Fibroblast of skin of right biceps (primary cell): ENCODE measurements at regions not wholly inside any gene's neighbourhood (a gene's known extent, or its start where the extent isn't known, plus 50 kb on each side); places are given as distances from the start of the nearest gene placed in this dataset.

Experiments
- DNase-seq: peaks from one replicate; pipeline ENCODE4 v3.0.0-alpha.2; 2013

DNA sequence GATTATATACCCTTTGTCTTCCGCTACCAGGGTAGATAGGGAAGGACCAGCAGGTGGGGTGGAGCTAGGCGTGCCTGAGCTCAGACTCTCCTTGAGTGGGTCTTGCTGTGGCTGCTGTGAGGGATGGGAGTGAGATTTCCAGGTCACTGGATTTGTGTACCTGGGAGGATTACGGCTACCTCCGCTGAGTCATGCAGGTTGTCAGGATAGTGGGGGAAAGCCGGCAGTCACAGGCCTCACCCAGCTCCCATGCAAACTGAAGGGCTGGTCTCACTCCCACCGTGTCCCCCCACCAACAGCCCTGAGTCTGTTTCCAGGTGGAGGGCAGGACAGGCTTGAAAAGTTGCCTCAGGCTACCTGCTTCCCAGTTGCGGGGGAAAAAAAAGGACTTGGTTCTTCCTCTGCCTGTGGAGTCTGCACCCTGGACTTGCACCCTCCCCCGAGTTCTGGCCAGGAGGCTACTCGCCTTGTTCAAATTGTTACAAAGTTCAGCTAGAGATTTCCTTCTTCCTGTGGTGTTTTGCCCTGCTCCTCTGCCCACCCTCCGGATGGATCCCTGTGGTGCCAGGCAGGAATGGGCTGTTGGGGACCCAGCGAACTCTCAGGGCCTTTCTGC is 268.3 kb downstream of the VAPA start:
- no peak for DNase-seq

- DNase-seq = no peak
These were observed 269.7 kb upstream of the APCDD1 start for GRCh38 chr18:10184776-10185175.

DNA sequence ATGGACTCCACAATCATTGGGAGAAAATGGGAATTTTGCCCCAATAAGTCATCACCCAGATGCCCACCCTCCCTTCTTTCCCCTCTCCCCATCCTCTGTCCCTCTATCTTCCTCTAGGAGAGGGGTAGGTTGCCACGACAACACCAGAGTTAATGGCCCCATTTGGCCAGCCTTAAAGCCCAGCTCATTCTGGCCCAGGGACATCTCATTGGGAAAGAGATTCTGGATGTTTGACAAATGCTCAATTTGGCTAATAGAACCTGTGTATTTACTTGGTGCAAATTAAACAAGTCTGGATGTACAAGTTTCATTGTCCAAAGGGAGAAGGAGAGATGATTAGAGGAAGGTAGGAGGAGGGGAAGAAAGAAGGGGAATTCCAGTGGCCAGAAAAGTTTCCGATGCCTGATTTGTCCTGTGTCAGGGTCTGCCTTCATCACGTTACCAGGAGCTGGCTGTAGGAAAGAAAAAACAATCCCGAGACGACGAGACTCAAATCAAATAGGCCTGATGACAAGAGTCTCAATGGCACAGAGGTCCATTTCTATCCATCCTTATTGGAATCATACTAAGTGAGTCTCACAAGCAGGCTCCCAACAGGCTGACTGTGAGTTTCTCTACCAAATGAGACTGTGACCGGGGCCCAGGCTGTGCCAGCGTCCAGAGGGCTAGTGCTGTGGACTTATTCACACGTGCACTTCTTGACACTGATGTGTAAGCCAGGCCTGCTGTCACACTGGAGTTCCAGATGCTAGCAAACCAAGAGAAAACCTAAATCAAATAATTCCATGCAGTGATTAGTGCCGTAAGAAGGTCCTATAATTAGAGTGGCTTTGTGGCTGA is 265.2 kb upstream of the APCDD1 start:
- no peak for DNase-seq

GRCh38 chr18:10190564-10190963 is 263.9 kb upstream of the APCDD1 start:
- peak; percentile 96 for DNase-seq

DNA sequence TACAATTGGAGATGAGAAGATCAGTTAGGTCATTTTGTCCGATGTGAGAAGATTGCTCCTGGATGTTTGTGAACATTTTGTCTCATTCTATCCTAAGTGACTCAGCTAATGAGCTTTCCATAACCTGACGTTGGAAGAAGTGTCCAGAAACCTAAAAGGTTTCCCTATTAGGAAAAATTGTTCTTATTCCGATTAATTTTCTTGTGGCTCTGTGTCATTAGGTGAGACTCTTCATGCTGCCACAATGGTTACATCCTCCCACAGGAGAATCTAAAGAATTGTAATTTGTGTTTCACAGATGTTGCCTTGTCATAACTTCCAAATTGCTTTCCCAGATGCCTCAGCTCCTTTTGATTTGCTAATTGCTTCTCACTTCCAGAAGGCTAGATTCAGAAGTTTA is 261.0 kb upstream of the APCDD1 start:
- DNase-seq = no peak

DNA sequence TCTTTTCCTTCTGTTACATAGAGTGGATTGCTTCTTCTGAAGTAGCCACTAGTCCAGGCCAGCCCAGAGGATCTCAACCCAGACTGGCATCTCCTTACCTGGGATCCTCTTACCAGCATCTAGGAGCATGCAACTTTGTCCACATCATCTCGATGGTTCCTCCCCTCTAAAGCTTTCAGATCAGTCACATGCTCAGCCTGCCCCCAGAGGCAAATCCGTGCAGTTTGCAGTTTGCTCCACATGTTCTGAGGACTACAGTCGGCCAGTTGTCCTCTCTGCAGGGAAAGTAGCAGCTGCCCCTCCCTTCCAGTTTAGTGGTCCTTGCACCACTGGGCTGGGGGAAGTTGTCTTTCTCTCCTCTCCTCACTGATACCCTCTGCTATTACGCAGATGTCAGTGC is 259.8 kb upstream of the APCDD1 start:
- no peak for DNase-seq

DNA sequence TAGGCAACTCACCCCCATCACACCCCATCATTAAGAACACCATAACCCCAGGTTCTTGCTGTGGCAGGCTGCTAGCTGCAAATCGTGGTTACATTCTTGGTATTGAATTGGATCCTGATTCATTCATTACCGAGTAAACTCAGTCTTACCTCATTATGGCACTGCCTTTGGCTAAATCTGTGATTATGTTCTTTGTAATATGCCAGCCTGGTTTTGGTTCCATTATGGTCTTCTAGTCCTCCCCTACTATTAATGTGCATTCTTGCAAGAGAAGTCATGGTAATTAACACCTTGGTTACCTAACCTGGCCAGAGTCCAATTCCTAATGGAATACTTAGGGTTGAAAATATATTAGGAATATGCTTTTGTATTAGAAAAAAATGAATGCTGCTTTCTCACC is 258.9 kb upstream of the APCDD1 start:
- DNase-seq = no peak

DNA sequence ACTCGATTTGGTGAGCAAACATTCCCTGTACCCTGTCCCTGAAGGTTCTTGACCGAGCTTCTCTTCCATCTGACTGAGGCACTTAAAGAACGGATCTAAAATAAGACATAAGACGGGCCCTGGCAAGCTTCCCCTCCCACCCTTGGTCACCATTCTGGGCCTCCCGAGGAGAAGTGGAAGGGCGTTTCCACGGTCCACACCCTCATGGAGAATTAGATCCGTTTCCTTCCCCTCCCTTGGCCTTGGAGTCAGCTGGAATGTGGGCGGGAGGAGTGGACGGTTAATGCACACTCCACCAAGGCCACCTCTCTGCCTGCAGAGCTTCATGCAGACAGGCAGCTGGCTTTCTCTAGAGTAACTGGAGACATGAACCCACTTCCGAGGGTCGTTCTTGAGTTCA is 257.3 kb upstream of the APCDD1 start:
- no peak for DNase-seq

DNA sequence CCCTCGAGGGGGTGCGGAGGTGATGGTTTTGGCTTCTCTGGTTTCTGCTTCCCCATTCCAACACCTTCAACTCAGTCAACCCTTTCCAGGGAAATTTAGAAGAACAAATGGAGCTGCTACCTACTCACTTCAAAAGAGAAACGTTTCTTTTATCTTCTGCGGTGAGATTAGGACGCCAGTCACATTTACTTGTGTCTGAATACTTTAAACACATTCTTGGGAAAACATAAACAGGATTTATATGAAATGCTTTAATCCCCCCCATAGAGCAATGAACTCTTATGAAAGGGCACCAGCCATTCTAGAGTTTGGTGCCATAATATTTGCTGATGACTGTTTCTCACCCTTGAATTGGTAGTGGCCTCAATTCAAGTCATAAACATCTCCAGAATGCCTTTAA is 253.2 kb upstream of the APCDD1 start:
- no peak for DNase-seq

DNA sequence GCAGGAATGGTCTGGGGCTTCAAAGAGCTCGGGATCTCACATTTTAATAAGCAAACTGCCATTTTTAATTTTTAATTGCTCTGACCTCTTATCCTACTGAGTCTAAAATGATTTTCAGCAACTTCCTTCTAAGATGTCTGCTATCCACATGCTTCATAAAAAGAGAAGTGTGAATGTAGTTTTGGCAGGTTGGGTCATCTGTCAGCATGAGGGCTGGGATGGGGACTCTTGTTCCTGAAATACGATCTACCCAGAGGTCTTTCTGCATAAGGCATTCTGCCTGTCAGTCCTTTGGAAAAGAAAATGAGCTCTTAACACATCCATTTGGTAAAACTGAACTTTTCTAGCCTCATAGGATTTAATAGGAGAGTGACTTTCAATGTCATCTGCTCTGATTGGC is 252.8 kb upstream of the APCDD1 start:
- DNase-seq = no peak

GRCh38 chr18:10202845-10203321 is 251.6 kb upstream of the APCDD1 start:
- DNase-seq = no peak

DNA sequence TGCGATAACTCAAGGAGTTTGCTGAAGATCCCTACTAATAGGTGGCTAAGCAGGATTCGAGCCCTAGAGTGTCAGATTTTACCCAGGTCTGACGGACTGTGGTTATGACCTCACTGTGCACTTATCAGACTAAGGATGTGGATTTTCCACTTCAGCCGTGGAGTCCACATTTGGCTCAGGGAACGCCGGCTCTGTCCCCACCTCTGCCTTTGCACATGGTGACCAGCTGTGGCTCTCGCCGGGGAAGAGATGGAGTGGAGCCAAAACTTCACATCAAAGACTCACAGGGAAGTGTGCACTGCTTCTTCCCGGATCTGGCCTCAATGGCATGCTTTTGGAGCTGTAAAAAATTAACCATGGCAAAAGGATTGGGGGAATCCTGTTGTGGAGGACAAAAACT is 249.3 kb upstream of the APCDD1 start:
- peak; percentile 31 for DNase-seq

DNA sequence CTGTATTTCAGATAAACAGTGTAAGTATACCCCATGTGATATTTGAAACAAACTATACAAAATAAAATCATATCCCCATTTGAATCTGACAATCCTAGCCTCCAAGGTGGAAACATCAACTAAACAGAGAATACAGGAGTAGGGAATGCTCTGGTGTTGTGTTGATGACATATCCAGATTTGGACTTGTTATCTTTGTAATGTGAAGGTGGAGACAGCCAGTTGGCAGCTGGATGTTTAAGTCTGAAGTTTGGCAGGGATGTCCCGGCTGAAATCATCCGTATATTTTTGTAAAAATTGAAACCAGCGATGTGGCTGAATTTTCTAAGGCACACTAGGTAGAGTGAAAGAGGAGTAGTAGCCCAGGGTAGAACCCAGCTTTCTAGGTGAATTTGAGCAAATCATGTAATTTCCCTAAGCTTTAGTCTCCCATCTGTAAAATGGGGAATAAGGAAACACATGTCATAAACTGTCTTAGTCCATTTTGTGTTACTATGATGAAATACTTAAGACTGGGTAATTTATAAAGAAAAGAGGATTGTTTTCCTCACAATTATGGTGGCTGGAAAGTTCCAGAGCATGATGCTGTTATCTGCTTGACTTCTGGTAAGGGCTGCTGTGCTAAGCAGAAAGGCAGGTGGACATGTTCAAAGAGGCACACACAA is 246.6 kb upstream of the APCDD1 start:
- no peak for DNase-seq

DNA sequence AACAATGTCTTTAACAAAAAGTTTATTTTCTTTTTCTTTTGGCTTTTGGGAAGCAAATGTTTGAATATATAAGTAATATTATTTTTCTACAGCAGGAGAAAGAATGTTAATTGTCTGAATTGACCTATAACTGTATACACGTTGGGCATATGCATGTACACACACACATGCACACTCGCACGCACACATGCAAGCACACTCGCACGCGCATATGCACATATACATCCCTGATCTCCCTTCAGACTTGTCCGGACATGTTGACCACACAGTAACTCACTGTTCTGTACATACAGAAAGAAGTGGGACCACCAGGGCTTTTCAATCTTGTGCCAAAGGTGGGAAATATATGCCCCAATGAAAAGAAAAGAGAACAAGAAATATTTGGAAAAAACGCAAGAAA is 245.1 kb upstream of the APCDD1 start:
- no peak for DNase-seq

GRCh38 chr18:10210057-10210633 is 244.3 kb upstream of the APCDD1 start:
- DNase-seq = no peak

- DNase-seq = peak; percentile 38
These were observed 240.9 kb upstream of the APCDD1 start for GRCh38 chr18:10213526-10213925.

- no peak for DNase-seq
These were observed 239.0 kb upstream of the APCDD1 start for GRCh38 chr18:10215446-10215845.

DNA sequence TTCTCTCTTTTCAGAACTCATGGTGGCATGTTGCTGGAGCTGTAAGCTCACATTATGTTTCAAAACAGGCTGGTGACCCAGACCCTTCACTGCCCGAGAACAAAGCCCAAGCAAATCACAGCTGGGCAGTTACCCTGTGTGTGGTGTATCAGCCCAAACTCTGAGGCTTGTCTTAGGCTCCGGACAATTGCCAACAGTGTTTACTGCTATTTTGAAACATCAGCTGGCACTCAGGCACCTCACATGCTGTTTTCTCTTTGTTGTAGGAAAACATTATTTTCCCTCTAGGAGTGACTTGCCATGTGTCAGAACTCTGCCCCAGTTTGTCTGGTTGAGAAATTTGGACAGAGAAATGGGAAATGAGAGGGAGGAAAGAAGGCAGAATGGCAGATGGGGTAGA is 237.6 kb upstream of the APCDD1 start:
- DNase-seq = no peak

- no peak for DNase-seq
These were observed 237.2 kb upstream of the APCDD1 start for GRCh38 chr18:10217211-10217610.

DNA sequence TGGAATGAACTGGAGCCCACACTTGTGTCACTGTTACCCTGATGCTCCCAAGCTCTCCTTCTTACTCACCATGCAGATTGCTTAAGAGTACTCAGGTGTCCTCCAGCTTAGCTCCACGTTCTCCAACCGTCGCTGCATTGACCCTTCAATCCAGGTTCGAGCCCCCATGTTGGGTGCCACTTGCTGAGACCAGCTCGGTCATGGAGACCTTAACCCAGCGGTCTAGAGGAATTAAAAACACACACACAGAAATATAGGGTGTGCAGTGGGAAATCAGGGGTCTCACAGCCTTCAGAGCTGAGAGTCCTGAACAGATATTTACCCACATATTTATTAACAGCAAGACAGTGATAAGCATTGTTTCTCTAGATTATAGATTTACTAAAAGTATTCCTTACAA is 229.1 kb upstream of the APCDD1 start:
- DNase-seq = no peak

DNA sequence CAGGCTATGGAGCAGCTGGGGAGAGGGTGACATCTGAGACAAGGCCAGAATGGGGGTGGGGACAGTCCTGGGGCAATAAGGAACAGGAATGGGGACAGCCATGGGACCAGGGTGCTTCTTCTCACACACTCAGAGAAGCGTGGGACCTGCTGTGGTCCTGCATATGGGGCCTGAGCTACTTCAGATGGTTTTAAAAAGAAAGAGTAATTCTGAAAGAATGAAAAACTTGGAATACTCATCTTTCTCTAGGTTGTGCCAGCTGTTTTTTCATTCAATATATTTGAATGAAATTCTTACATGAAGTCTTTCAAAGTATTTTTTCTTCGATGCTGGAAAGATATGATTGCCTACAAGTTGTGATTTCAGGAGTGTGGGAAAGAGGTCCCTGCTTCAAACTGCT is 227.5 kb upstream of the APCDD1 start:
- no peak for DNase-seq

GRCh38 chr18:10228326-10228725 is 226.1 kb upstream of the APCDD1 start:
- DNase-seq = no peak

- DNase-seq = no peak
These were observed 225.0 kb upstream of the APCDD1 start for GRCh38 chr18:10229458-10229857.

DNA sequence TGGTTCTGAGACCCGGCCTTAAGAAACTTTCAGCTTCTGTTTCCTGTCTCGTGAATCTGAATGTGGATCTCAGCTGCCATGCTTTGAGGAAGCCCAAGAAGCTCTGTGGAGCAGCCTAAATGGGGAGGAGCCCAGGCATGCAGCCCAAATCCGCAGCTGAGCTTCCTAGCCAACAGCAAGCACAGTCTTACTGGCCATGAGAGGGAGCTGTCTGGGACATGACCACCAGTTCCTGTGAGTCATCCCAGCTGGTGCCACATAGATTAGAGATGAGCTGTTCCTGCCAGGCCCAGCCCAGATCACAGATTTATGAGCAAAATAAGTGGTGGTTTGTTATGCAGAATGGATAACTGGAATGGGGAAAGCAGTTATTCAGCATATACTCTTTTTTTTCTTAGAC is 224.4 kb upstream of the APCDD1 start:
- DNase-seq = peak; percentile 91
